ENCODE measurements at regions not wholly inside any gene's neighbourhood (a gene's known extent, or its start where the extent isn't known, plus 50 kb on each side); places are given as distances from the start of the nearest gene placed in this dataset.

DNA sequence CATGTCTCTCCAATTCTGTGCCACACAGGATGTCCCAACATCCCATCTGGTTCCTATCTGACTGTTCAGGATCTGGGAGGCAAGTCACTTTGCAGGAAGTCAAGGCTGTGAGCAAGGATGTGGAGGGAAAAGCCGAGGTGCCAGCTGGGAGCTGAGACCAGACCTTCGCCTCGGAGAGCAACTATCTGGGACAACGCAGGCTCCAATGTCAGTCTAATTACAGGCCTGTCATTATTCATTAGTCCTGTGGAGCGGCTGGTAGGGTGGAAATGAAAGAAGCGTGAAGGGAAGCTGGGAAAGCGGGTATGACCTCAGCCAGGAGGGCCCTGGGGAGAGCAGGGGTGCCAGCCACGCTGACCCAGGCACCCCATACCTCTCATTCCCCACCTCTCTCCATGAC is 147.3 kb downstream of the UNC5CL start:
- no peak for FAIRE-seq
- DNase-seq (ENCODE audit: insufficient read length) = no peak
- TF ChIP-seq TAF1 (IDR thresholded peaks at IDR 0.05; ENCODE audit: borderline replicate concordance, low read depth, low read length) (no peak), POLR2AphosphoS5 (IDR thresholded peaks at IDR 0.05; ENCODE audit: low read depth, low read length) (no peak), POLR2A (IDR thresholded peaks at IDR 0.05; ENCODE audit: low read depth, low read length) (no peak)

DNA sequence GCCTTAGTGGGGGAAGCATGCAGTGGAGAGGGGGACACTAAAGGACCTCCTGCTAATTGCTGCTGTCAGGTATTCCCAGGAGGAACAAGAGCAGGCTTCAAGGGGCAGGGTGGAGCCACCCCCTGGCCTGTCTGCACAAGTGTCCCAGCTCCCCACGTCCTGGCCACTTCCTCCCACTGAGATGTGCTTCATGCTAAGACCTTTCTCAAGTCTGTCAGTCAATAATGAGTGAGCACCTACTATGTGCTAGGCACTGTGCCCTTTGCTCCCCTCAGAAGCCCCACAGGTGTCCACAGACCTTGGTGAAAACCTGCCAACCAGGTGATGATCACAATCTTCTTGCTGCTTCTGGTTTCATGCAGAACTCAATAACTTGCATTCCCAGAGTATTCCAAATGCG is 147.9 kb downstream of the UNC5CL start:
- DNase-seq (ENCODE audit: insufficient read length) (no peak), FAIRE-seq (no peak)

DNA sequence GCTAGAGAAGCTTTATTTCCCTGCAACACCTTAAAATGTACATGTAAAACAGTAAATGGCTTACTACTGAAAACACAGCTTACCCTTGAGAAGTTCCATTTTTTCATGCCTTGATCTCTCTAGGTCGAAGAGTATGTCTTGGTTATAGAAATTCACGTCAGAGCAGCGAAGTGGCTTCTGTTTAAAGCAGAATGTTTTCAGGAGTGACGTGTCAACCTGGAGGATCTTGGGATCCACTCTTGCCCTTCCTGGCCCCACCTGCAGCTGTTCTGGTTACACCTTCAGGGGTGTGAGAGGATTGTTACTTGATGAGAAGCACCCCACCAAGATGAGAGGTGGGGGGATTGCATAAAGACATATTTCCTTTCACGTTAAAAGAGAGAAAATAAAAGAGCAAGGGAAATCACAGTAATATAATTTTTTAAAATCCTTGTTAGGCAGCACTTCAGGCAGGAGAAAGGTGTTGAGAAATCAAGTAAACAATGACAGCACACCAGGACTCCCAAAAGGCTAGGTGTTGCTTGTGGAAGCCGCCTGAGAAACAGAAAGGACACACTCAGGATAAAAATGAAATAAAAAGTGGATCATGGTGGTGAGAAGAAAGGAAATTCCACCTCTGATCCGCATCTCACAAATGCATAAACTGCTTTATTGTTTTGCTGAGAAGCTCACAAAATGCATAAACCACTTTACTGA is 149.7 kb downstream of the UNC5CL start:
- TF ChIP-seq TAF1 (IDR thresholded peaks at IDR 0.05; ENCODE audit: borderline replicate concordance, low read depth, low read length) = no peak
- no peak for TF ChIP-seq POLR2A (IDR thresholded peaks at IDR 0.05; ENCODE audit: low read depth, low read length)
- no peak for TF ChIP-seq POLR2AphosphoS5 (IDR thresholded peaks at IDR 0.05; ENCODE audit: low read depth, low read length)
- no peak for DNase-seq (ENCODE audit: insufficient read length)
- FAIRE-seq = no peak

More for the DNA sequence above, 147.9 kb downstream of the UNC5CL start:
- TF ChIP-seq POLR2AphosphoS5 (IDR thresholded peaks at IDR 0.05; ENCODE audit: low read depth, low read length) (no peak), POLR2A (IDR thresholded peaks at IDR 0.05; ENCODE audit: low read depth, low read length) (no peak), TAF1 (IDR thresholded peaks at IDR 0.05; ENCODE audit: borderline replicate concordance, low read depth, low read length) (no peak)

DNA sequence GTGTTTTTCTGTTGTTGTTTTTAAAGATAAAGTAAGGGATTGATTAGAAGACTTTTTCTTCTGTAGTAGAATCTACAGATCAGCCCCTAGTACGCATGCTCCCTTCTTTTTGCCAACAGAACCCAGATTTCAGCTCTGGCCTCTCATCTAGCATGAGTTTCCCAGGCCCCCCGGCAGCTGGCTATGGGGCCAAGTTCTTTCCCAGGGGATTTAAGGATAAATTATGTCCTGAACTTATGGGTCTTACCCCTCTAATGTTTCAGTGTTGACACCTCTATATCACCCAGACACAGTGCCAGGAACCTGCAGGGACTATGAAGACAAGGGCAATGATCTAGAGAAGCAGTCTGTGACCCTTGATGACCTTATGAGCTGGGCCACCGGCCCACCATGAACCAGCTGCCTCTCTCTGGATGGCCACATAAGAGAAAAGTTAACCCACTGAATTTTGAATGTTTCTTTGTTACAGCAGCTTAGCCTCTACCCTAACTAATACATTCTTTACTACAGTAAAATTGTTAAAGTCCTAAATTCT is 150.5 kb downstream of the UNC5CL start:
- TF ChIP-seq TAF1 (IDR thresholded peaks at IDR 0.05; ENCODE audit: borderline replicate concordance, low read depth, low read length) (no peak), POLR2AphosphoS5 (IDR thresholded peaks at IDR 0.05; ENCODE audit: low read depth, low read length) (no peak)
- no peak for FAIRE-seq

DNA sequence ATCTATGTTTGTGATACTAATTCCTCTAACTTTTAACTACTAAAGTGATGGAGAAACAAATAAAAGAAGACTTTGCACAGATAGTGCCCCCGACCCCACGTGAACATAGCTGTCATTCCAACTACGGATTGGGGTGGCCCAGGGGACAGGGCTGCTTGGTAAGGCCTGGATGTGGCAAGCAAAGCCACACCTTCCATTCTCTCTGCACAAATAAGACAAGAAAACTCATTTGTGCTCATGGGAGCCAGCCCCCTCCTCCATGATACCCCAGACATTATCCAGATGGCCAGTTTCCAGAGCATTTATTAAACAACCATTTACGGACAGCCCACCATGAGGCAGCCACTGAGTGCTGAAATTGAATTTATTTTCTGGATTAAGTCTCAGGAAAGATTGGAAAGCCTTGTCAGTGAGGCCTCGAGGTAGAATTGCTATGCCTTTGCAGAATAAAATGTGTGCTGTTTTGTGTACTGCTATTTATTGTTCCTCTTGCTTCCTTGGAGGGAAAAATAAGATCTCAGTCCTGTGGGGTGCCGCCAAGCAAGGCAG is 151.2 kb downstream of the UNC5CL start:
- FAIRE-seq = no peak
- DNase-seq (ENCODE audit: insufficient read length) = no peak
- TF ChIP-seq TAF1 (IDR thresholded peaks at IDR 0.05; ENCODE audit: borderline replicate concordance, low read depth, low read length) (no peak), POLR2A (IDR thresholded peaks at IDR 0.05; ENCODE audit: low read depth, low read length) (no peak), POLR2AphosphoS5 (IDR thresholded peaks at IDR 0.05; ENCODE audit: low read depth, low read length) (no peak)

More for the DNA sequence above, 150.5 kb downstream of the UNC5CL start:
- DNase-seq (ENCODE audit: insufficient read length) = no peak

DNA sequence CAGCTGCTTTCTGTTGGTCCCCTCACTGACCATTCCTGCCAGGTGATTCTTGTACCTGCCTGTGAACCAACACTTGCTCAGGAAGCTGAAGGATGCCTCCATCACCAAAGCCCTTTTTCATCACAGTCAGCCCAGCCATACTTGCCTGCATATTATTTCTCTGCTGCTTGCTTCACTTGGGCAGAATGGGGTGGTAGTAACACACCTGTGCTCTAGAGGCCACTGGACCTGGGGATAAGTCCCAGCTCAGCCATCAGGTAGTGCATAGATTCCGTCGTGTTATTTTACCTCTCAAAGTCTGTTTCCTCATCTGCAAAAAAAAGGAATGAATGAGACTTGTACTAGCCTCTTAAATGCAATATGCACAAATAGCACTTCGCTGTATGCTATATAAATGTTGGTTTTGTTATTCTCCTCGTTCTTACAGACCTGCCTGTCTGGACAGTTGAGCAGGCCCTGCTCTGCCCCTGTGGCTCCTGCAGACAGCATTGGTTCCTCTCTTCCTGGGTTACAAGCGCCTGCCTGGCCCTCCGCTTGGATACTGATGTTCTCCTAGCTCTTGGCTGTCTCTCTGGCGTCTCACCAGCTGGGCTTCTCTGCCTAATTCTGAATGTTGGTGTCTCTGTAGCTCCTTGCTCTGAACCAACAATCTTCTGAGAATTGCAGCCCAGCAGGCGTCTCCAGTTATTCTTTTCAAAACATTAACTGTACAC is 151.8 kb downstream of the UNC5CL start:
- no peak for DNase-seq (ENCODE audit: insufficient read length)
- no peak for TF ChIP-seq POLR2A (IDR thresholded peaks at IDR 0.05; ENCODE audit: low read depth, low read length)
- TF ChIP-seq TAF1 (IDR thresholded peaks at IDR 0.05; ENCODE audit: borderline replicate concordance, low read depth, low read length) = no peak
- FAIRE-seq = no peak

DNA sequence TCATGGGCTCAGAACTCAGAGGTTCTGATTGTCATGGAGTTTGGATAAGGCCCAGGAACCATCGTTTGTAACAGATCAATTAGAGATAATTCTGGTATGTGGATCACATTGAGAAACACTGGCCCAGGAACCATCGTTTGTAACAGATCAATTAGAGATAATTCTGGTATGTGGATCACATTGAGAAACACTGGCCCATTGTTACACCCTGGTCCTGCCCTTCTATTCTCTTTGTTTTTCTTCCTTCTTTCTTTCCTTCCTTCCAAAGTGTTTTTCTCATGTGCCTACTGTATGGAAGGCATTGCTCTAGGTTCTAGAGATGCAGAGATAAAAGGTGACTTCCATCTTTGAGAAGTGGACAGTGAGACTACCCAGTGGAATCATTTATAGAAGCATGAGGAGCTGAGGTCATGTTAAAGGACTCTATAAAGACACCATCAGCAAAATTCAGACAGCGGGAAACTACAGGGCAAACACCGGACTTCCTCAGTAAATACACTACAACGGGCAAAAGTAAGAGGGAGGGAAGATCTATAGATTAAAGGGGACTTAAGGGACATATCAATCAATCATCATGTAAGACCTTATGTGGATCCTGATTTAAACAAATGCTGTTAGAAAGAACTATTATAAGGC is 153.8 kb downstream of the UNC5CL start:
- no peak for FAIRE-seq

DNA sequence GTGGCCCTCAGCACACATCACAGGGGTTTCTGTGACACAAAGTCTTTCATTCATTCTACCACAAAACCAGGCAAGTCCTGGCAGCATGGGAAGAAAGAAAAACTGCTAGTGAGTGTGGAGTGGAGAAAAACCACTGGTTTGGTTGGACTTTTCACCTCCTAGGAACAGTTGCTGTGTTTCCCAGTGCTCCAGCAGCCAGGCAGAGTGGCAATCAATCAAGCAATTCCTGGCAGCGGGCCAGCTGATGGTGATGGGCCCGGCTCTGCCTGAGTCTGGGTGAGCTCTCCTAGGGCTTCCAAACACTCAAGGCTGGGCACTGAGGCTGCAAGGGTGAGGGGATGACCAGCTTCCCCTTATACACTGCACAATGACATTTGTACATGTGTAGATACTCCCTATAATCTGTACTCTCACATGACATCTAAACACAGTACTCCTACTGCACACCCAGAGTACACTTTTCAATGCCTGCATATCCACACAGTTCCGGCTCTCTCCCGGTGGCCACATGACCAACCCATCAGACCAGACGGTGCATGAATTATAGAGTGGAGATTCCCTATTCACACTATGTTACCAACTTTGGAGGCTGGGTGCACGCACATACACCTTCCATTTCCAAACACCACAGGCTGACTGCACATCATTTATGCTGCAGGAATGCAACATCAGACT is 156.6 kb downstream of the UNC5CL start:
- DNase-seq (ENCODE audit: insufficient read length) (no peak), FAIRE-seq (no peak)
- TF ChIP-seq POLR2AphosphoS5 (IDR thresholded peaks at IDR 0.05; ENCODE audit: low read depth, low read length) = no peak
- TF ChIP-seq POLR2A (IDR thresholded peaks at IDR 0.05; ENCODE audit: low read depth, low read length) = no peak
- no peak for TF ChIP-seq TAF1 (IDR thresholded peaks at IDR 0.05; ENCODE audit: borderline replicate concordance, low read depth, low read length)

More for the DNA sequence above, 153.8 kb downstream of the UNC5CL start:
- no peak for DNase-seq (ENCODE audit: insufficient read length)
- no peak for TF ChIP-seq POLR2A (IDR thresholded peaks at IDR 0.05; ENCODE audit: low read depth, low read length)
- TF ChIP-seq POLR2AphosphoS5 (IDR thresholded peaks at IDR 0.05; ENCODE audit: low read depth, low read length) = no peak
- no peak for TF ChIP-seq TAF1 (IDR thresholded peaks at IDR 0.05; ENCODE audit: borderline replicate concordance, low read depth, low read length)

DNA sequence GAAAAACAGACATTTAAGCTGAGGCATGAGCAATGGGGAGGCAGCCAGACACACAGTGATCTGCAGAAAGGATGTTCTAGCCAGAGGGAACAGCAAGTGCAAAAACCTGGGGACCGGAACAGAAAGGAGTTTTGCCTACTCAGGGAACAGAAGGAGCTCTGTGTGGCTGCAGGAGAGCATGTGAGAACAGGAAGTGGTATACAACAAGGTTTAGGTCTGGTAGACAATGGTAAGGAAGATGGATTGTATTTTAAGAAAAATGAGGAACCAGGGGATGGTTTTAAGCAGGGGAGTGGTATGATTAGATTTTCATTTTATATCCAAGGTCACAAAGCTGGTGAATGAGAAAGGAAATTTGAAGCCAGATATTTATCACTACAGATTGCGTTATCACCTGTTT is 157.5 kb downstream of the UNC5CL start:
- DNase-seq (ENCODE audit: insufficient read length) = no peak
- TF ChIP-seq POLR2A (IDR thresholded peaks at IDR 0.05; ENCODE audit: low read depth, low read length) = no peak
- TF ChIP-seq POLR2AphosphoS5 (IDR thresholded peaks at IDR 0.05; ENCODE audit: low read depth, low read length) = no peak
- no peak for TF ChIP-seq TAF1 (IDR thresholded peaks at IDR 0.05; ENCODE audit: borderline replicate concordance, low read depth, low read length)
- no peak for FAIRE-seq

DNA sequence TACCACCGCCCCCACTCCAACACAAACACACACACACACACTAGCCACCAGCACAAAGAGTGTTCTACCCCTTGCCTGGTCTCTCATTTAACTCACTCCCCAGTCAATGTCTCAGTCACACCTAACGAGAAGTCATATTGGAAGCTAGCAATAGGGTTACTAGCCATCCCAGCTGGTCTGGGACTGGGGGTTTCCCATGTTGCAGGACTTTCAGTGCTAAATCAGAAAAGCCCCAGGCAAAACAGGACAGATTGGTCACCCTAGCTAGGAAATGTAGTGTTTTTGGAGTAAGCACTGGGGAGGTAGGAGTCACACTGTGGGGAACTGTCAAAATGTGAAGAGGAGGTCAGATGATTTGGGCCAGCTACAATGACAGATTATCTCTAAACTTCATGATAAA is 158.1 kb downstream of the UNC5CL start:
- no peak for DNase-seq (ENCODE audit: insufficient read length)
- no peak for FAIRE-seq
- TF ChIP-seq POLR2AphosphoS5 (IDR thresholded peaks at IDR 0.05; ENCODE audit: low read depth, low read length) (no peak), POLR2A (IDR thresholded peaks at IDR 0.05; ENCODE audit: low read depth, low read length) (no peak), TAF1 (IDR thresholded peaks at IDR 0.05; ENCODE audit: borderline replicate concordance, low read depth, low read length) (no peak)

DNA sequence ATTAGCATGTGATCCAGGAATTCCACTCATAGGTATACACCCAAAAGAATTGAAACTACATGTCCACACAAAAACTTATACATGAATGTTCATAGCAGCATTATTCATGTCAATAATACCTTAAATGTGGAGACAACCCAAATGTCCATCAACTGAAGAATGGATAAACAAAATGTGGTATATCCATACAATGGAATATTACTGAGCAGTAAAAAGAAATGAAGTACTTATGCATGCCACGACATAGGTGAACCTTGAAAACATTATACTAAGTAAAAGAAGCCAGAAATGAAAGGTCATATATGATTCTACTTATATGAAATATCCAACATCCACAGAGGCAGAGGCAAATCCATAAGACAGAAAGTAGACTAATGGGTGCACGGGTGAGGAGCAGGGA is 159.9 kb downstream of the UNC5CL start:
- no peak for TF ChIP-seq POLR2AphosphoS5 (IDR thresholded peaks at IDR 0.05; ENCODE audit: low read depth, low read length)
- no peak for TF ChIP-seq TAF1 (IDR thresholded peaks at IDR 0.05; ENCODE audit: borderline replicate concordance, low read depth, low read length)
- TF ChIP-seq POLR2A (IDR thresholded peaks at IDR 0.05; ENCODE audit: low read depth, low read length) = no peak
- DNase-seq (ENCODE audit: insufficient read length) (no peak), FAIRE-seq (no peak)
